HEK293T (cell line): ENCODE measurements at regions not wholly inside any gene's neighbourhood (a gene's known extent, or its start where the extent isn't known, plus 50 kb on each side); places are given as distances from the start of the nearest gene placed in this dataset.

ENCODE experiments used
- CTCF ChIA-PET: fragments of 350-600 bp; formaldehyde crosslinking; extraction: SDS; loops from one replicate; lab custom pipeline; 2021; ENCODE audit warnings: antibody characterized with exemption, inconsistent platforms; lab: Yijun Ruan, JAX
- POLR2A ChIA-PET: fragments of 350-600 bp; formaldehyde crosslinking; extraction: SDS; loops from one replicate; lab custom pipeline; 2020; ENCODE audit warnings: antibody characterized with exemption, inconsistent platforms; lab: Yijun Ruan, JAX
- DNase-seq: peaks from one replicate; pipeline ENCODE4 v3.0.0; 2012; ENCODE audit warnings: mixed read lengths; ENCODE audit errors: extremely low spot score
- ARNT ChIP-seq: fragments of 450-650 bp; IDR thresholded peaks from 2 replicates; pipeline ENCODE4 v1.6.1; 2017; ENCODE audit warnings: mild to moderate bottlenecking
- BHLHE40 ChIP-seq: fragments of 450-650 bp; IDR thresholded peaks from 2 replicates; pipeline ENCODE4 v1.6.1; 2016; ENCODE audit warnings: mild to moderate bottlenecking, moderate library complexity, borderline replicate concordance
- CTBP1 ChIP-seq: fragments of 450-650 bp; IDR thresholded peaks from 2 replicates; pipeline ENCODE4 v1.6.1; 2016; ENCODE audit warnings: borderline replicate concordance
- ELF4 ChIP-seq: fragments of 450-650 bp; IDR thresholded peaks from 2 replicates; pipeline ENCODE4 v1.6.1; 2017; ENCODE audit warnings: antibody characterized with exemption
- FOXA1 ChIP-seq: fragments of 450-650 bp; IDR thresholded peaks from 2 replicates; pipeline ENCODE4 v1.6.1; 2016; ENCODE audit warnings: mild to moderate bottlenecking
- FOXK2 ChIP-seq: fragments of 450-650 bp; IDR thresholded peaks from 2 replicates; pipeline ENCODE4 v1.6.1; 2016; ENCODE audit warnings: mild to moderate bottlenecking
- FOXM1 ChIP-seq: fragments of 450-650 bp; IDR thresholded peaks from 2 replicates; pipeline ENCODE4 v1.6.1; 2017; ENCODE audit warnings: mild to moderate bottlenecking, borderline replicate concordance
- HDGF ChIP-seq: fragments of 450-650 bp; IDR thresholded peaks from 2 replicates; pipeline ENCODE4 v1.6.1; 2017; ENCODE audit warnings: antibody characterized with exemption, borderline replicate concordance
- L3MBTL2 ChIP-seq: fragments of 450-650 bp; conservative IDR thresholded peaks from 2 replicates; pipeline ENCODE4 v1.6.1; 2016; ENCODE audit warnings: mild to moderate bottlenecking
- LEF1 ChIP-seq: fragments of 450-650 bp; IDR thresholded peaks from 2 replicates; pipeline ENCODE4 v1.6.1; 2017; ENCODE audit warnings: mild to moderate bottlenecking, borderline replicate concordance
- NFRKB ChIP-seq: fragments of 450-650 bp; IDR thresholded peaks from 2 replicates; pipeline ENCODE4 v1.6.1; 2016; ENCODE audit warnings: mild to moderate bottlenecking, moderate library complexity
- PKNOX1 ChIP-seq: fragments of 450-650 bp; IDR thresholded peaks from 2 replicates; pipeline ENCODE4 v1.6.1; 2016
- SP1 ChIP-seq: fragments of 450-650 bp; IDR thresholded peaks from 2 replicates; pipeline ENCODE4 v1.6.1; 2017
- SUZ12 ChIP-seq: fragments of 450-650 bp; IDR thresholded peaks from 2 replicates; pipeline ENCODE4 v1.6.1; 2016; ENCODE audit warnings: mild to moderate bottlenecking
- TARDBP ChIP-seq: fragments of 450-650 bp; IDR thresholded peaks from 2 replicates; pipeline ENCODE4 v1.6.1; 2016
- ZNF384 ChIP-seq: fragments of 450-650 bp; IDR thresholded peaks from 2 replicates; pipeline ENCODE4 v1.6.1; 2016

GRCh38 chr6:170205534-170206316, 85.2 kb downstream of the DLL1 start:
- ChIA-PET CTCF (no interaction called here), POLR2A (no interaction called here)
- TF ChIP-seq BHLHE40 (no peak), FOXK2 (no peak), ELF4 (no peak), L3MBTL2 (no peak), LEF1 (no peak), SUZ12 (no peak), SP1 (no peak), TARDBP (no peak), FOXM1 (no peak), NFRKB (no peak), CTBP1 (no peak), ZNF384 (no peak), PKNOX1 (no peak), ARNT (no peak), FOXA1 (no peak), HDGF (no peak)
- DNase-seq = no peak

GRCh38 chr6:170205126-170205525, 85.8 kb downstream of the DLL1 start:
- no peak for DNase-seq
- ChIA-PET POLR2A (no interaction called here), CTCF (no interaction called here)
- no peak for TF ChIP-seq ARNT

GRCh38 chr6:170203212-170203611, 87.7 kb downstream of the DLL1 start:
- ChIA-PET POLR2A (no interaction called here), CTCF (no interaction called here)
- DNase-seq = no peak
- TF ChIP-seq L3MBTL2 (no peak), LEF1 (no peak), ARNT (no peak), ZNF384 (no peak), FOXA1 (no peak), SUZ12 (no peak), HDGF (no peak), FOXK2 (no peak), NFRKB (no peak), BHLHE40 (no peak), CTBP1 (no peak), TARDBP (no peak)

- ChIA-PET POLR2A (no interaction called here), CTCF (no interaction called here)
- no peak for DNase-seq
- TF ChIP-seq ELF4 (no peak), LEF1 (no peak)
Observed at GRCh38 chr6:170202416-170203135, 88.3 kb downstream of the DLL1 start.

GRCh38 chr6:170201361-170201760, 89.5 kb downstream of the DLL1 start:
- CTCF ChIA-PET = no interaction called here
- TF ChIP-seq LEF1 (no peak), ARNT (no peak), SUZ12 (no peak), ELF4 (no peak), HDGF (no peak), SP1 (no peak)
- DNase-seq = no peak
- POLR2A ChIA-PET = no interaction called here

GRCh38 chr6:170200458-170200891, 90.4 kb downstream of the DLL1 start:
- ChIA-PET CTCF (no interaction called here), POLR2A (no interaction called here)
- TF ChIP-seq FOXK2 = no peak
- TF ChIP-seq PKNOX1 = no peak
- TF ChIP-seq CTBP1 = no peak
- no peak for TF ChIP-seq FOXA1
- TF ChIP-seq SUZ12 = no peak
- no peak for TF ChIP-seq NFRKB
- TF ChIP-seq ARNT = no peak
- no peak for TF ChIP-seq BHLHE40
- TF ChIP-seq LEF1 = no peak
- no peak for TF ChIP-seq FOXM1
- TF ChIP-seq HDGF = no peak
- no peak for TF ChIP-seq TARDBP
- TF ChIP-seq ELF4 = no peak
- TF ChIP-seq L3MBTL2 = no peak
- TF ChIP-seq ZNF384 = no peak
- no peak for TF ChIP-seq SP1
- DNase-seq = no peak

GRCh38 chr6:170199716-170200115, 91.2 kb downstream of the DLL1 start:
- DNase-seq = no peak
- ChIA-PET POLR2A (no interaction called here), CTCF (no interaction called here)
- no peak for TF ChIP-seq NFRKB
- no peak for TF ChIP-seq ELF4
- TF ChIP-seq ARNT = no peak
- TF ChIP-seq FOXK2 = no peak
- TF ChIP-seq BHLHE40 = no peak
- TF ChIP-seq SUZ12 = no peak
- TF ChIP-seq SP1 = no peak
- TF ChIP-seq HDGF = no peak
- TF ChIP-seq L3MBTL2 = no peak
- no peak for TF ChIP-seq LEF1
- TF ChIP-seq TARDBP = no peak
